H1 (cell line): ENCODE measurements at regions not wholly inside any gene's neighbourhood (a gene's known extent, or its start where the extent isn't known, plus 50 kb on each side); places are given as distances from the start of the nearest gene placed in this dataset.

ENCODE experiments used
- CBX8 ChIP-seq: fragments of 300-800, 300-1000 bp; sonication (generic); IDR thresholded peaks from 2 replicates; pipeline ENCODE4 v1.7.1; 2016; ENCODE audit warnings: low read depth, low read length, borderline replicate concordance
- CHD7 ChIP-seq: fragments of 300-600 bp; sonication (generic); IDR thresholded peaks from 2 replicates; pipeline ENCODE4 v1.7.1; 2012; ENCODE audit warnings: low read length, moderate library complexity, mild to moderate bottlenecking, inconsistent platforms; ENCODE audit not compliant: insufficient replicate concordance
- NRF1 ChIP-seq: IDR thresholded peaks from 2 replicates; pipeline ENCODE4 v1.6.1; 2011; ENCODE audit warnings: mild to moderate bottlenecking, low read depth, low read length, improper control_type of control experiment
- POLR2AphosphoS5 ChIP-seq: IDR thresholded peaks from 2 replicates; pipeline ENCODE4 v1.6.1; 2011; ENCODE audit warnings: low read depth, low read length
- SIRT6 ChIP-seq: IDR thresholded peaks from one replicate; pipeline ENCODE4 v1.7.1; 2012; ENCODE audit warnings: low read length, inconsistent platforms

- TF ChIP-seq CHD7, result no peak
- no peak for TF ChIP-seq NRF1
- TF ChIP-seq POLR2AphosphoS5, result no peak
- no peak for TF ChIP-seq SIRT6
- TF ChIP-seq CBX8, result no peak
Measured at GRCh38 chr11:133710241-133710640, 135.1 kb downstream of the SPATA19 start (continued).
